ENCODE measurements at regions not wholly inside any gene's neighbourhood (a gene's known extent, or its start where the extent isn't known, plus 50 kb on each side); places are given as distances from the start of the nearest gene placed in this dataset.
"Not testable (repeated sequence)": the region's sequence is repeated elsewhere in the genome, so short reads cannot be mapped to it uniquely, and the experiment has no call there.

DNA sequence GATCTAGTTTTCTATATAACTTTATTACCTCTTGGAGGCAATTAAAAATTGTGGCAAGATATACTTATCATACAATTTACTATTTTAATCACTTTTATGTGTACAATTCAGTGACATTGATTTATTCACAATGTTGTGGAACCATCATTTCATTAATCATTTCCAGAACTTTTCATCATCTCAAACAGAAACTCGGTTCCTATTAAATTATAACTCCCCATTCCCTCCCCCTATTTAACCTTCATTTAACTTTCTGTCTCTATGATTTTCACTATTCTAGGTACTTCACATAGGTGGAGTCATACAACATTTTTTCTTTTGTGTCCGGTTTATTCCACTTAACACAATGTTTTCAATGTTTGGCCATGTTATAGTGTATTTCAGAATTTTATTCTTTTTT is 252.8 kb downstream of the REEP3 start:
- DNase-seq (ENCODE audit: low spot score) (no peak), FAIRE-seq (peak; percentile 53)

DNA sequence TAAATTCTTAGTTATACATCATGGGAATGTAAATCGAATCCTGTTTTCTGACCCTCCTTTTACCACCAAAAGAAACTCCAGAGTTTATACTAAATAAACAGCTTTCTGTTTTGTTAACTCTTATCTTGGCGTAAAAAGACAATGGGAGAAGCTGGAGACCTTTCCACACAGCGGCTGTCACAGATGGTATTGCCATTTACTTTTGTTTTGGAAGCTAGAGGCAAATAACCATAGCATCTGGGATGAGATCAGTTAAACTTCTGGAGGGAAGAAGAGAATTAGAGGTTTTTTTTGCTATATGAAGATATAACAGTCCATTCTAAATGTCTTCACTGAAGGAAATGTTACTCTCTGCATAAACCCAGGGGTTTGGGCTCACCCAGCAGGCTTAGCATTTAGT is 258.9 kb downstream of the REEP3 start:
- FAIRE-seq, result no peak

DNA sequence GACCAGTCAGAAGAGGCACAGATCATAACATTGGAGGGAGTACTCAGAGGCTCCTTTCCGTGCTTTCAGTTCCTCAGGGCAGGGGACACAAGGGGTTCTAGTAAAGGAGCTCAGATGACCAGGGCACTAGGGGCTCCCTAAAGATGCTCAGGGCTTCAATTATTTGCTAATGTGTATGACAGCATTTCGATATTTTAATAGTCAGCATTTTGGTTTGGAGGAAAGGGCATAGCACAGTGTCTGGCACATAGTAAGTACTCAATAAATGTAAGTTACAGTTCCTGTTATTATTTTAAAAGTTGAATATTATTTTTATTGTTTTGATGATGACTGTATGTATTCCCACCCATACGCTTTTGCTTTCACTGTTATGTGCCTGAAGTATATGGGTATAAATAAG is 260.0 kb downstream of the REEP3 start:
- no peak for FAIRE-seq
- no peak for DNase-seq (ENCODE audit: low spot score)

More for the DNA sequence above, 258.9 kb downstream of the REEP3 start:
- no peak for DNase-seq (ENCODE audit: low spot score)

GRCh38 chr10:63783882-63784281 is 262.7 kb downstream of the REEP3 start:
- DNase-seq (ENCODE audit: low spot score) (no peak), FAIRE-seq (no peak)

DNA sequence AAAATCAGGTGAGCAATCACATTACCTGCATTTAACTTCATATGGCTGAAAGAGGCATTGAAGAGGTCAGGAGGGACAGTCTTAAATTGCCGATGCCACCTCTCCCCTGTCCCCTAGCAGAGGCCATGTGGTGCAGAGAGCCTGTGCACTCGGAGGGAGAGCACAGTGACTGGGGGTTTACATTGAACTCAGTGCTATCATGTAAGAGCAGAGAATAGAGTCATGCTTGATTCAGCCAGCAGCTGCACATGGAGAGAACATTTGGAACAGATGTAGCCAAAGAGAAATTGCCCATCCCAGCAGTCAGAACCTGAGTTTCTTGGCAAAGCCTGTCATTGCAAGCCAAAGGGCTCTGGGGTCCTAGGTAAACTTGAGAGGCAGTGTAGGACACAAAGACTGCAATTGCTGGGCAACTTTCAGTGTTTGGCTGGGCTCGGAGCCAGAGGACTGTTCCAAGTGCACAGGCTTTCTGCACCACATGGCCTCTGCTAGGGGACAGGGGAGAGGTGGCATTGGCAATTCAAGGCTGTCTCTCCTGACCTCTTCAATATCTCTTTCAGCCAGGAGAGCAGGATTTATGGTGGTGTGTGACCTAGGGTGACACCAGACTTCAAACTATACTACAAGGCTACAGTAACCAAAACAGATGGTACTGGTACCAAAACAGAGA is 267.1 kb downstream of the REEP3 start:
- no peak for FAIRE-seq
- DNase-seq (ENCODE audit: low spot score), result no peak

GRCh38 chr10:63795094-63795860 is 274.1 kb downstream of the REEP3 start:
- DNase-seq (ENCODE audit: low spot score) (no peak), FAIRE-seq (no peak)

DNA sequence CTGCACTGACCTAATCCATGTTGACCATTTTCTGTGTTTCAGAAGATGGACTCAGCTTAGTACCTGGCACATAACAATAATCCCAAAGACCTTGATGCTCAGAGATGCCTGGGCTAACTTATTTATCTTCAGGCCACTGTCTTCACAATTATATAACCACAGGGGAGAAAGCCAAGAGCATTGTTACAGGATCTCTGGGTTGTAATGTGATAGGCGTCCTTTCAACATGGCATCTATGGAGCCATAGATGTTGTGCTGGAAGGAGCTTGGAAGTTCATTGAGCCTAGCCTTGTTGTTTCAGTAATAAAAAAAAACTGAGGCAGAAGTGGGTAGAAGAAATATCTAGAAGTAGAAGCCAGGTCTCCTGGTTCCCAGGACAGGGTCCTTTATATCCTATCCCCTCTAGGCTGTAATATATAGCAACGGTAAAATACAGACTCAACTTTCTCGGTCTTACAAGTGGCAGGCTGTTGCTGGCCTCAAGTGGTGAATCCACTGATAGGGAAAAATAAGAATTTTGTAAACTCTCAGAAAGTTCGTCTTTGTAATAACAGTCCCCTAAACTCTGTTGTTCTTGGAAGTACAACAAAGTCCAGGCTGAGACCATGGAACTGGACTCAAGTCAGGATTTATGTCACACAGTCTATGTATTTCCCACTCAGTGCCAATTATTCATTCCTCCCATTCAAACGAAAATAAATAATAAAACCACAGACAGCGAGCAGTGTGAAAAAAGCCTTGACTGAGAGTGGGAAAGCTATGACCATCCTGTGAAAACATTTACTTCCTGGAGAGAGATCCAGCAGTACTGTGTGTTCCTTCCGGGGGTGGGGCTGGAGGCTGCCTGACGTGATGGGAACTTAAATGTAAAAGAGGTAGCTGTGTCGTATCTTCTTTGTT is 277.6 kb downstream of the REEP3 start:
- FAIRE-seq, result peak; percentile 37
- DNase-seq (ENCODE audit: low spot score), result peak; percentile 62

- FAIRE-seq, result no peak
Observed at GRCh38 chr10:63799521-63800300, 278.5 kb downstream of the REEP3 start.

GRCh38 chr10:63801166-63801565 is 280.0 kb downstream of the REEP3 start:
- no peak for DNase-seq (ENCODE audit: low spot score)
- no peak for FAIRE-seq

More at GRCh38 chr10:63799521-63800300, 278.5 kb downstream of the REEP3 start:
- DNase-seq (ENCODE audit: low spot score), result no peak

GRCh38 chr10:63806330-63806729 is 285.1 kb downstream of the REEP3 start:
- no peak for FAIRE-seq
- DNase-seq (ENCODE audit: low spot score), result no peak

- no peak for FAIRE-seq
- no peak for DNase-seq (ENCODE audit: low spot score)
Observed at GRCh38 chr10:63812501-63812900, 291.3 kb downstream of the REEP3 start.

DNA sequence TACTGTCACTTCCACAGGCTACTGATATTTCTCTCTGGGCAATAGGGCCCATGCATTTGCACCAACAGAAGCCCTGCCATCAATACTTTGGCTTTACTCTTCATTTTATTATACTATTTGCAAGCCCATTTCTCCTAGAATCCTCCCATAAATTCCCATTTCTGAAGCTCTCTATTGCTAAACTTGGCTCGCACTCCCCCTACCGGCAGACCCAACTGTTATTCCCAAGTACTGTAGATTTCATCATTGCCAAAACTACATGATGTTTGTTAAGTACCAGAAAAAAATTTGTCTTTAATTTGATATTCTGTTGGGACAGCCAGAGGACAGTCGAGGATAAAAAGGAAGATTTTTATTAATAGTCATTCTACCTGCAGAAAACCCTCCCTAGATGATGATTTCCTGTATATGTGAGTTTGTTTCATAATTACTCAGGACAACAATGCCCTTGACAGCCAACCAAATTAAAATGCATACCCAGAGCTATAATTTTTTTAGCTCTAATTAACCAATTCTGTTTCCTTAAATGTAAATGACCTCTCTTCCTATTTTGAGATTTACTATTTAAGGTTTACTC is 298.6 kb downstream of the REEP3 start:
- peak; percentile 21 for DNase-seq (ENCODE audit: low spot score)
- peak; percentile 10 for FAIRE-seq

GRCh38 chr10:63822496-63822895 is 301.3 kb downstream of the REEP3 start:
- no peak for DNase-seq (ENCODE audit: low spot score)
- no peak for FAIRE-seq

DNA sequence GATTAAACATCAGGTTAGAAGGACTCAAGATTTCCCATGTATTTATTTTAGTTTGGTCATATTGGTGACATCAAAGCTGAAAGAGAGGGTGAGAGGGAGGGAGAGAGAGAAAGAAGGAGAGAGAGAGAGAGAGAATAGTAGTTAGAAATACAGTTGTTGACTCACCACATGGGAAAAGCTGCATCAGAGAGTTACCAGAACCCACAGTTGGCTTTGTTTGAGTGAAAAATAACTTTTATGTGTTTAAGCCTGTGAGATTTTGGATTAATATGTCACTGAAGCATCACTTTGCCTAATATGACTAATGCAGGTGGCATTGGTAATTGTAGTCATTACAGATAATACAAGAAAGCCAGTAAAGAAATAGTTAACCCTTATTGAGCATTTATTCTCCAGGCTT is 303.9 kb downstream of the REEP3 start:
- DNase-seq (ENCODE audit: low spot score) (peak; percentile 56), FAIRE-seq (peak; percentile 76)

DNA sequence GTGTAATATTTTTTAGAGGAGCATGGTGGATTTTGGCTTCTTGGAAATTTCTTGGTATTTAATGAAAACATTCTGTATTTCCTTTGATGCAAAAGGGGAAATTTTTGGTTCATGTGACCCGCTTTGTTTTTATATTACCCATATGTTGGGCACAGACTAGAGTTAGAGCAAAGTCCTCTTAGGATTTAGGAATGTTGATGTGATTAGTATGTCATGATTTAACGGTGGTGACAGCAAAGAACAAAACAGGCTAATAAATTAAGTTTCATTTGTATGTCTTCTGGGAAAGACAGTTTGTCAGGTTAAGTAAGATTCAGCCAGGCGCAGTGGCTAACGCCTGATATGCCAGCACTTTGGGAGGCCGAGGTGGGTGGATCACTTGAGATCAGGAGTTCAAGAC is 304.6 kb downstream of the REEP3 start:
- DNase-seq (ENCODE audit: low spot score) (no peak), FAIRE-seq (no peak)

DNA sequence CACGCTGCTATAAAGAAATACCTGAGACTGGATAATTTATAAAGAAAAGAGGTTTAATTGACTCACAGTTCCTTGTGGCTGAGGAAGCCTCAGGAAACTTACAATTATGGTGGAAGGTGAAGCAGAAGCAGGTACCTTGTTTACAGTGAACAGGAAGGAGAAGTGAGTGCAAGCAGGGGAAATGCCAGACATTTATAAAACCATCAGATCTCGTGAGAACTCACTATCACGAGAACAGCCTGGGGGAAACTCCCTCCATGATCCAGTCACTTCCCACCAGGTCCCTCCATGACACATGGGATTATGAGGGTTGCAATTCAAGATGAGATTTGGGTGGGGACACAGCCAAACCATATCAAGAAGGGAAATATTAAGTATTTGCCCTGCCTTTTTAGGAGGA is 305.8 kb downstream of the REEP3 start:
- DNase-seq (ENCODE audit: low spot score); FAIRE-seq: not testable (repeated sequence)

DNA sequence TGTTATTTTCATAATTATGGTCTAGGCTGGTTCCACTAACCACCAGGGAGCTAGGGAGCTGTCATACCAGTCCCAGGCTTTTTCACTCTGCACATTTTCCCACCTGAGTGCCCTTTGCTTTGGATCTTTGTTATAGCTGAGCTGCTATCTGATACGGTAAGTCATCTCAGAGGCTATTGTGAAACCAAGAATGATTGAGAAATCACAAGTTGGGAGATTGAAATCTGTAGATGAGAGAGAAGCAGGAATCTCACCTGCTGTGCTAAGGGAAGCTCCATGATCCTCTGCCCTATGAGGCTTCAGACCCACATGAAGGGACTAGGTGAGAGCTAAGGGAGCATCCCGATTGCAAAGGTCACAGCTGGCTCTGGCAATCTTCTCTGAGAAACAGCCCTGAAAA is 307.8 kb downstream of the REEP3 start:
- FAIRE-seq (no peak), DNase-seq (ENCODE audit: low spot score) (no peak)

GRCh38 chr10:63829573-63830149 is 308.5 kb downstream of the REEP3 start:
- FAIRE-seq (no peak), DNase-seq (ENCODE audit: low spot score) (no peak)

DNA sequence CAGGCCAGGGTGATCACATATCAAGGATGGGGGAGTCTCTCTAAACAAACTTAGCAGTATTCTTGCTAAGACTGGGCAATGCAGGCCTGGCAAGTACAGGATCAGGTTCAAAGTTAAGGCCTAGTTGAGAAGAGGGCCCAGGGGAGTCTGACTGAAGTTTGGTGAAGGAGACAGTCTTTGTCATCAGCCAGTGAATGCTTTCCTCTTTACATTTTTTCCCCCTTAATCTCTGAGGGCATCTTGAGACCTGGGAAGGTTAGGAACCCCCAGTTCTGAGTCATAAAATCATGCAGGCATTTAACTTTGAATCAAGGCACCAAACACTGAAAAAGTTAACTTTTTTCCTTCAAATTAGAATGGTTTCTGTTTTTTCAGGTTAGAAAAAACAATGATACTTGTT is 311.5 kb downstream of the REEP3 start:
- no peak for FAIRE-seq
- no peak for DNase-seq (ENCODE audit: low spot score)

GRCh38 chr10:63833411-63834060 is 312.3 kb downstream of the REEP3 start:
- FAIRE-seq, result no peak
- DNase-seq (ENCODE audit: low spot score), result no peak

Data from RCC 7860 (cell line).